KMS-11 (cell line): ENCODE measurements at regions not wholly inside any gene's neighbourhood (a gene's known extent, or its start where the extent isn't known, plus 50 kb on each side); places are given as distances from the start of the nearest gene placed in this dataset.

Experiments used
- H2AFZ ChIP-seq: fragments of 200-600 bp; sonication (generic); 2 replicates; pipeline ENCODE4 v1.6.1; 2016; ENCODE audit warnings: antibody characterized with exemption, mixed run types, low read depth
- H3K27ac ChIP-seq: fragments of 200-600 bp; sonication (generic); 2 replicates; pipeline ENCODE4 v1.6.1; 2016; ENCODE audit warnings: mild to moderate bottlenecking, mixed run types
- H3K27me3 ChIP-seq: fragments of 200-600 bp; sonication (generic); 2 replicates; pipeline ENCODE4 v1.6.1; 2017; ENCODE audit warnings: mild to moderate bottlenecking, low read depth, mixed run types, moderate library complexity; ENCODE audit not compliant: insufficient read depth
- H3K36me3 ChIP-seq: fragments of 200-600 bp; sonication (generic); 2 replicates; pipeline ENCODE4 v1.6.1; 2017; ENCODE audit warnings: mild to moderate bottlenecking, mixed run types; ENCODE audit not compliant: insufficient read depth
- H3K4me1 ChIP-seq: fragments of 200-600 bp; sonication (generic); 2 replicates; pipeline ENCODE4 v1.6.1; 2016; ENCODE audit warnings: mild to moderate bottlenecking, low read depth, mixed run types; ENCODE audit not compliant: poor library complexity, severe bottlenecking
- H3K4me2 ChIP-seq: fragments of 200-600 bp; sonication (generic); 2 replicates; pipeline ENCODE4 v1.7.0; 2016; ENCODE audit warnings: mild to moderate bottlenecking, mixed run types
- H3K4me3 ChIP-seq: fragments of 200-600 bp; sonication (generic); IDR thresholded peaks from 2 replicates; pipeline ENCODE4 v1.6.1; 2017; ENCODE audit warnings: low read depth, low read length, mixed read lengths; ENCODE audit not compliant: insufficient read depth
- H3K79me2 ChIP-seq: fragments of 200-600 bp; sonication (generic); 2 replicates; pipeline ENCODE4 v1.6.1; 2016; ENCODE audit warnings: low read depth, mixed run types; ENCODE audit not compliant: insufficient read depth
- H3K9ac ChIP-seq: fragments of 200-600 bp; sonication (generic); 2 replicates; pipeline ENCODE4 v1.6.1; 2016; ENCODE audit warnings: mild to moderate bottlenecking, mixed run types
- H4K20me1 ChIP-seq: fragments of 200-600 bp; sonication (generic); 2 replicates; pipeline ENCODE4 v1.6.1; 2016; ENCODE audit warnings: mild to moderate bottlenecking, mixed run types; ENCODE audit not compliant: insufficient read depth
- CTCF ChIP-seq: fragments of 200-600 bp; sonication (generic); conservative IDR thresholded peaks from 2 replicates; pipeline ENCODE4 v1.6.1; 2017; ENCODE audit warnings: low read depth, mild to moderate bottlenecking, antibody characterized with exemption, low read length, moderate library complexity, mixed read lengths

- no peaks in the 10 kb centered on the region for H3K36me3 ChIP-seq
- H3K9ac ChIP-seq = no peak overlapping the region
- no peaks in the 10 kb centered on the region for H3K79me2 ChIP-seq
- TF ChIP-seq CTCF = no peak
- H2AFZ ChIP-seq = no peak overlapping the region
- no peak overlapping the region for H3K4me2 ChIP-seq
- H3K27ac ChIP-seq = no peak overlapping the region
- no peaks in the 10 kb centered on the region for H4K20me1 ChIP-seq
- no peaks in the 10 kb centered on the region for H3K4me1 ChIP-seq
- no peak overlapping the region for H3K4me3 ChIP-seq
- no peaks in the 10 kb centered on the region for H3K27me3 ChIP-seq
These were observed 314.6 kb downstream of the LNPK start for GRCh38 chr2:175687465-175687864.

- H3K4me1 ChIP-seq = no peaks in the 10 kb centered on the region
- no peak for TF ChIP-seq CTCF
- no peaks in the 10 kb centered on the region for H4K20me1 ChIP-seq
- no peaks in the 10 kb centered on the region for H3K36me3 ChIP-seq
- no peaks in the 10 kb centered on the region for H3K27me3 ChIP-seq
- H2AFZ ChIP-seq = no peak overlapping the region
- no peak overlapping the region for H3K4me2 ChIP-seq
- H3K4me3 ChIP-seq = no peak overlapping the region
- H3K9ac ChIP-seq = no peak overlapping the region
- H3K79me2 ChIP-seq = no peaks in the 10 kb centered on the region
- H3K27ac ChIP-seq = no peak overlapping the region
These were observed 316.1 kb downstream of the LNPK start for GRCh38 chr2:175686002-175686401.

- H3K27me3 ChIP-seq = no peaks in the 10 kb centered on the region
- H3K27ac ChIP-seq = no peak overlapping the region
These were observed 317.6 kb downstream of the LNPK start for GRCh38 chr2:175684466-175684865.

GRCh38 chr2:175679728-175680127 is 322.3 kb downstream of the LNPK start:
- no peak for TF ChIP-seq CTCF
- no peak overlapping the region for H3K27ac ChIP-seq
- H3K36me3 ChIP-seq = no peaks in the 10 kb centered on the region
- no peak overlapping the region for H3K4me2 ChIP-seq
- peaks cover 8% of the 10 kb centered on the region for H3K4me1 ChIP-seq
- no peak overlapping the region for H3K9ac ChIP-seq
- H2AFZ ChIP-seq = peak overlapping the region; percentile 5; the same call in 1 of the 2 replicates
- H4K20me1 ChIP-seq = no peaks in the 10 kb centered on the region
- no peaks in the 10 kb centered on the region for H3K27me3 ChIP-seq
- H3K4me3 ChIP-seq = no peak overlapping the region
- no peaks in the 10 kb centered on the region for H3K79me2 ChIP-seq

More at GRCh38 chr2:175684466-175684865, 317.6 kb downstream of the LNPK start:
- no peaks in the 10 kb centered on the region for H3K36me3 ChIP-seq
- no peak overlapping the region for H3K4me3 ChIP-seq
- no peaks in the 10 kb centered on the region for H3K79me2 ChIP-seq
- H2AFZ ChIP-seq = no peak overlapping the region
- H3K9ac ChIP-seq = no peak overlapping the region
- TF ChIP-seq CTCF = no peak
- peaks cover 3% of the 10 kb centered on the region for H3K4me1 ChIP-seq
- H4K20me1 ChIP-seq = no peaks in the 10 kb centered on the region
- H3K4me2 ChIP-seq = no peak overlapping the region
